ENCODE measurements at regions not wholly inside any gene's neighbourhood (a gene's known extent, or its start where the extent isn't known, plus 50 kb on each side); places are given as distances from the start of the nearest gene placed in this dataset.

GRCh38 chr4:128416921-128417320 lies 129.3 kb upstream of the PGRMC2 start:
- Mint-ChIP-seq H3K4me3 (no peak overlapping the region), H3K27me3 (peaks cover 7% of the 10 kb centered on the region), H3K4me1 (no peaks in the 10 kb centered on the region), H3K27ac (no peak overlapping the region), H3K9me3 (ENCODE audit: insufficient read depth) (no peaks in the 10 kb centered on the region)
- POLR2A ChIA-PET: no interaction called here
- intact Hi-C loops (cut with micrococcal nuclease): no loop called here
- no peak overlapping the region for H3K27ac ChIP-seq (ENCODE audit: low read length in 2 of 2)
- H2AFZ ChIP-seq (ENCODE audit: insufficient read depth, low read depth, low read length, poor library complexity, severe bottlenecking): no peak overlapping the region
- no peaks in the 10 kb centered on the region for H4K20me1 ChIP-seq (ENCODE audit: control insufficient read depth, insufficient read depth, low read length, poor library complexity, severe bottlenecking)
- H3K79me2 ChIP-seq (ENCODE audit: control insufficient read depth, insufficient read depth, low read length): no peaks in the 10 kb centered on the region
- H3K27me3 ChIP-seq (replicated peaks in 1 of 4; ENCODE audit: control extremely low read depth in 1 of 4, control insufficient read depth in 3 of 4, insufficient read depth in 4 of 4, low read length in 3 of 4): peaks cover 0 to 3% (median 0%) of the 10 kb centered on the region in 4 experiments
- CTCF ChIA-PET: no interaction called here
- DNase-seq (no peak), ATAC-seq (ENCODE audit: low read depth) (no peak)
- H3K9ac ChIP-seq (ENCODE audit: low read length): no peak overlapping the region
- H3K4me1 ChIP-seq (ENCODE audit: control insufficient read depth in 2 of 2, insufficient read depth in 2 of 2, low read length in 2 of 2): no peaks in the 10 kb centered on the region
- H3K4me2 ChIP-seq (replicated peaks; ENCODE audit: low read depth, low read length, poor library complexity, severe bottlenecking): no peak overlapping the region
- peaks cover 0 to 4% (median 0%) of the 10 kb centered on the region in 3 donors for H3K9me3 ChIP-seq (ENCODE audit: control extremely low read depth in 1 of 3, control insufficient read depth in 2 of 3, insufficient read depth in 1 of 3, low read length in 2 of 3)
- H3K36me3 ChIP-seq (replicated peaks in 1 of 2; ENCODE audit: control extremely low read depth in 1 of 2, control insufficient read depth in 1 of 2, extremely low read depth in 1 of 2, insufficient read depth in 2 of 2, low read length in 1 of 2): no peaks in the 10 kb centered on the region
- 86% methylated on average over 1 of the region's 3 CpGs for WGBS (ENCODE audit: insufficient coverage)
- H3K4me3 ChIP-seq (ENCODE audit: control extremely low read depth in 1 of 5, extremely low read depth in 1 of 5, insufficient read depth in 1 of 5, low read depth in 2 of 5, low read length in 4 of 5): no peak overlapping the region
- no peak for TF ChIP-seq EZH2 (IDR thresholded peaks at IDR 0.05; ENCODE audit: borderline replicate concordance, insufficient read depth, low read depth, low read length, poor library complexity, severe bottlenecking)
- no peak for TF ChIP-seq CTCF (IDR thresholded peaks at IDR 0.05)

- Histone ChIP-seq H3K27ac (ENCODE audit: low read length in 2 of 2) (no peak overlapping the region), H3K4me2 (replicated peaks; ENCODE audit: low read depth, low read length, poor library complexity, severe bottlenecking) (no peak overlapping the region), H3K79me2 (ENCODE audit: control insufficient read depth, insufficient read depth, low read length) (no peaks in the 10 kb centered on the region), H3K36me3 (replicated peaks in 1 of 2; ENCODE audit: control extremely low read depth in 1 of 2, control insufficient read depth in 1 of 2, extremely low read depth in 1 of 2, insufficient read depth in 2 of 2, low read length in 1 of 2) (no peaks in the 10 kb centered on the region), H3K9me3 (ENCODE audit: control extremely low read depth in 1 of 3, control insufficient read depth in 2 of 3, insufficient read depth in 1 of 3, low read length in 2 of 3) (peaks cover 0 to 1% (median 0%) of the 10 kb centered on the region in 3 donors), H4K20me1 (ENCODE audit: control insufficient read depth, insufficient read depth, low read length, poor library complexity, severe bottlenecking) (no peaks in the 10 kb centered on the region), H3K27me3 (replicated peaks in 1 of 4; ENCODE audit: control extremely low read depth in 1 of 4, control insufficient read depth in 3 of 4, insufficient read depth in 4 of 4, low read length in 3 of 4) (no peaks in the 10 kb centered on the region), H3K4me1 (ENCODE audit: control insufficient read depth in 2 of 2, insufficient read depth in 2 of 2, low read length in 2 of 2) (no peaks in the 10 kb centered on the region), H3K4me3 (ENCODE audit: control extremely low read depth in 1 of 5, extremely low read depth in 1 of 5, insufficient read depth in 1 of 5, low read depth in 2 of 5, low read length in 4 of 5) (no peak overlapping the region), H2AFZ (ENCODE audit: insufficient read depth, low read depth, low read length, poor library complexity, severe bottlenecking) (no peak overlapping the region), H3K9ac (ENCODE audit: low read length) (no peak overlapping the region)
- intact Hi-C loops (cut with micrococcal nuclease): no loop called here
- TF ChIP-seq CTCF (IDR thresholded peaks at IDR 0.05): no peak
- TF ChIP-seq EZH2 (IDR thresholded peaks at IDR 0.05; ENCODE audit: borderline replicate concordance, insufficient read depth, low read depth, low read length, poor library complexity, severe bottlenecking): no peak
- peaks cover 3% of the 10 kb centered on the region for H3K27me3 Mint-ChIP-seq
- ChIA-PET POLR2A (no interaction called here), CTCF (no interaction called here)
- peaks cover 7% of the 10 kb centered on the region for H3K9me3 Mint-ChIP-seq (ENCODE audit: insufficient read depth)
- H3K4me3 Mint-ChIP-seq: no peak overlapping the region
- H3K4me1 Mint-ChIP-seq: no peaks in the 10 kb centered on the region
- WGBS (ENCODE audit: insufficient coverage): 96% methylated on average over 5 of the region's 5 CpGs
- no peak for ATAC-seq (ENCODE audit: low read depth)
- no peak overlapping the region for H3K27ac Mint-ChIP-seq
- DNase-seq: no peak
These were observed 122.4 kb upstream of the PGRMC2 start for GRCh38 chr4:128410037-128410436.
